Esophagus squamous epithelium (tissue), 5 donors: ENCODE measurements at regions not wholly inside any gene's neighbourhood (a gene's known extent, or its start where the extent isn't known, plus 50 kb on each side); places are given as distances from the start of the nearest gene placed in this dataset.

ENCODE experiments used
- DNase-seq: peaks from one replicate; lab custom pipeline; 2025; lab: John Stamatoyannopoulos, UW
- H3K27ac ChIP-seq, 4 donors: fragments of 200-600 bp; sonication (generic); one replicate each; pipeline ENCODE4 v1.5.1; 2016 to 2019; ENCODE audit warnings: mild to moderate bottlenecking in 1 of 4
- H3K27me3 ChIP-seq, 4 donors: fragments of 200-600 bp; sonication (generic); 1 replicate in 3 of 4; 2 replicates in 1 of 4; pipeline versions ENCODE4 v1.5.1 to v1.6.0; 2017 to 2021; ENCODE audit warnings: antibody characterized with exemption in 1 of 4
- H3K36me3 ChIP-seq, 3 donors: fragments of 200-600 bp; sonication (generic); one replicate each; pipeline ENCODE4 v1.5.1; 2016 to 2019
- H3K4me1 ChIP-seq, 3 donors: fragments of 200-600 bp; sonication (generic); one replicate each; pipeline ENCODE4 v1.5.1; 2017 to 2019
- H3K4me3 ChIP-seq, 4 donors: fragments of 200-600 bp; sonication (generic); 1 replicate in 3 of 4; 2 replicates in 1 of 4; pipeline ENCODE4 v1.5.1; 2016 to 2019; ENCODE audit warnings: mild to moderate bottlenecking in 2 of 4, moderate library complexity in 1 of 4
- H3K9me3 ChIP-seq, 3 donors: fragments of 200-600 bp; sonication (generic); one replicate each; pipeline ENCODE4 v1.5.1; 2016 to 2019
- POLR2A ChIP-seq, 4 donors: fragments of 450-650 bp; IDR thresholded peaks; one replicate each; pipeline ENCODE4 v1.6.1; 2017; ENCODE audit warnings: antibody characterized with exemption in 4 of 4, mild to moderate bottlenecking in 4 of 4, moderate library complexity in 3 of 4
- WGBS, 2 donors: methylation state at CpG; one replicate each; pipeline ENCODE4 v1.1.5; 2018; 5-methylcytosine and 5-hydroxymethylcytosine counted together
- intact Hi-C: fragments of 100-400 bp; cut with DNase I; formaldehyde crosslinking; loops from one replicate; pipeline ENCODE4 v1.15.0; 2022
- TF ChIP-seq, protein P1 (sequence below), 6 experiments: fragments of 450-650 bp in 4 of 6; fragments of 200-600 bp in 2 of 6; sonication (generic) in 2 of 6; IDR thresholded peaks; one replicate each; pipeline ENCODE4 v1.5.1; 2016 to 2019; ENCODE audit warnings: antibody characterized with exemption in 6 of 6, mild to moderate bottlenecking in 4 of 6, moderate library complexity in 4 of 6
- donor health status: DM: yes; HTN: yes; CAD: no.

DNA sequence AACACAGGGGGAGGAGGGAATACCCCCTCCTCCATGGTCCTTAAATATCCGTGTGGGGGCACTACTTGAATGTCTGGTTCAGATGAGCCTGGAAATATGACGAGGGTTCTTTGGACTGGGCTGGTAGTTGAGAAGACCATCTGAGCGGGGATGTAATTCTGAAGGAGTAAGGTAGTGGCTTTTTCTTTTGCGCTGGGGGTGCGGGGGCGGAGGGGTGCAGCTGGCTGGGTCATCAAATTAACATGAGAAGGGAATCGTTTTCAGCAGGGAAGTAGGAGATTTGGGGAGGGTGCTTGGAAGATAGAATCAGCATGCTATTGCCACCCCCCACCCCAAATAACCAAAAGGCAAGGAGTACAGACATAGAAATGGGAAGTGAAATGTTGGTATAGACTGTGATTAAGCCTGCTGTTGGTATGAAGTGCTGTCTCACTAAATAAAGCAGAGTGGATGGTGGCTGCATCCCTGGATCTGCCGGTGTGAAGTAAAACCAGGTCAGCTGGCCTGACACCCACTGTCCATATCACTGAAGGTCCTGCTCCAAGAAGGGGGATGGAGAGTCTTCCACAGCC lies 121.9 kb upstream of the HSD17B12 start:
- WGBS, 2 donors = 18 to 19% methylated on average over 6 to 7 of the region's 8 CpGs
- Histone ChIP-seq H3K27me3 (peaks cover 0 to 92% (median 2%) of the 10 kb centered on the region in 4 donors), H3K9me3 (no peaks in the 10 kb centered on the region), H3K4me3 (no peak overlapping the region), H3K36me3 (no peaks in the 10 kb centered on the region), H3K27ac (no peak overlapping the region), H3K4me1 (peaks cover 0 to 25% (median 0%) of the 10 kb centered on the region in 3 donors)
- no peak for TF ChIP-seq POLR2A (IDR thresholded peaks at IDR 0.05)
- TF ChIP-seq, protein P1, sequence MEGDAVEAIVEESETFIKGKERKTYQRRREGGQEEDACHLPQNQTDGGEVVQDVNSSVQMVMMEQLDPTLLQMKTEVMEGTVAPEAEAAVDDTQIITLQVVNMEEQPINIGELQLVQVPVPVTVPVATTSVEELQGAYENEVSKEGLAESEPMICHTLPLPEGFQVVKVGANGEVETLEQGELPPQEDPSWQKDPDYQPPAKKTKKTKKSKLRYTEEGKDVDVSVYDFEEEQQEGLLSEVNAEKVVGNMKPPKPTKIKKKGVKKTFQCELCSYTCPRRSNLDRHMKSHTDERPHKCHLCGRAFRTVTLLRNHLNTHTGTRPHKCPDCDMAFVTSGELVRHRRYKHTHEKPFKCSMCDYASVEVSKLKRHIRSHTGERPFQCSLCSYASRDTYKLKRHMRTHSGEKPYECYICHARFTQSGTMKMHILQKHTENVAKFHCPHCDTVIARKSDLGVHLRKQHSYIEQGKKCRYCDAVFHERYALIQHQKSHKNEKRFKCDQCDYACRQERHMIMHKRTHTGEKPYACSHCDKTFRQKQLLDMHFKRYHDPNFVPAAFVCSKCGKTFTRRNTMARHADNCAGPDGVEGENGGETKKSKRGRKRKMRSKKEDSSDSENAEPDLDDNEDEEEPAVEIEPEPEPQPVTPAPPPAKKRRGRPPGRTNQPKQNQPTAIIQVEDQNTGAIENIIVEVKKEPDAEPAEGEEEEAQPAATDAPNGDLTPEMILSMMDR (IDR thresholded peaks at IDR 0.05) = no peak
- intact Hi-C loops = no loop called here
- DNase-seq = no peak

DNA sequence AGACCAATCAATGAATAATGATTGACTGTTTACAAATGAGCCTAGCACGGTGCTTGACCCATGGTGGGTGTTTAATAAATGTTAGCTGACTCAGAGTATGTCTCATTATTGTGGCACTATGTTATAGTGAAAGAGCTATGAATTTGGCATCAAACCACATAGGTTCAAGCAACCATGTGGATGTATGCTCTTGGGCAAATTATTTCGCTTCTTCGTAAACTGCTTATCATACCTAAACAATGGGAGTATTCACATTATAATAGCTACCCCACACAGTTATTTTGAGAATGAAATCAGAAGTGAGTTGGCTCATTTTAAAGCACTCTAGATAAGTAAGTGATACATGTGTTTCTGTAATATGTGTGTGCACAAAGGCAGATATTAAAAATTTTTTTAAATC lies 118.7 kb upstream of the HSD17B12 start:
- Histone ChIP-seq H3K27me3 (peaks cover 0 to 83% (median 1%) of the 10 kb centered on the region in 4 donors), H3K36me3 (no peaks in the 10 kb centered on the region), H3K27ac (no peak overlapping the region), H3K9me3 (no peaks in the 10 kb centered on the region), H3K4me3 (no peak overlapping the region), H3K4me1 (peaks cover 0 to 11% (median 0%) of the 10 kb centered on the region in 3 donors)
- WGBS, 2 donors = 63 to 82% methylated on average over 3 of the region's 3 CpGs
- TF ChIP-seq, protein P1 (IDR thresholded peaks at IDR 0.05) = no peak
- TF ChIP-seq POLR2A (IDR thresholded peaks at IDR 0.05) = no peak
- intact Hi-C loops = no loop called here
- no peak for DNase-seq

DNA sequence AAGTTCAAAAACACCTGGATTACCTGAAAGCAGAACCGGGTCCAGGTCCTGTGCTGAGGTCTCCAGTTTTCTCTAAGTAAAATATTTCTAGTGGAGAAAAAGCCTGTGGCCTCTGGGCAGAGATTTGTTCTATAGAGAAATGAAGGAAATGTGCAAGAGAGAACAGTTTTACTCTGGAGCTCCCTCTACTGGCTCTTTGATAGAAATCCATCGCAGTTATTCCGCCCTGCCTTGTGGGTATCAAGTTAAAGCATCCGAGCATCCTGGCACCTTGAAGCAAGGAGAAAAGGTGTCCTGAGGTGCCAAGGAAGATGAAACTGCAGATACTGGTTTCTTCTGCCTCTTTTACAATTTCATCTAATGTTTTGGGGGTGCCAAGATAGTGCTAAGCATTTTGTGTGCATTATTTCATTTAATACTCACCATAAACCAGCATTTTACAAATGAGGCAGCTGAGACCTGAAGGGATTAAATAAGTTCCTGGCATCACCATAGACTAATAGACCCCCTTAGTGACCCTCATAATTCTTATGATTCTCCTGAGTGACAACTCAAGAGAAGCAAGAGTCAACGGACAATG lies 113.1 kb upstream of the HSD17B12 start:
- H3K27me3 ChIP-seq = peaks cover 0 to 88% (median 0%) of the 10 kb centered on the region in 4 donors
- intact Hi-C loops = no loop called here
- 19 to 20% methylated on average over 5 of the region's 5 CpGs for WGBS, 2 donors

GRCh38 chr11:43573233-43573632 lies 107.3 kb upstream of the HSD17B12 start:
- no peak for DNase-seq
- Histone ChIP-seq H3K9me3 (no peaks in the 10 kb centered on the region), H3K27me3 (peaks cover 0 to 100% (median 35%) of the 10 kb centered on the region in 4 donors), H3K4me3 (no peak overlapping the region), H3K36me3 (no peaks in the 10 kb centered on the region), H3K27ac (no peak overlapping the region), H3K4me1 (peaks cover 0 to 32% (median 20%) of the 10 kb centered on the region in 3 donors)
- intact Hi-C loops = no loop called here
- TF ChIP-seq POLR2A (IDR thresholded peaks at IDR 0.05) = no peak
- TF ChIP-seq, protein P1 (IDR thresholded peaks at IDR 0.05) = peak in 2 of 6 experiments; percentile 10 to 37
- 0% methylated on average over 3 to 5 of the region's 6 CpGs for WGBS, 2 donors

More for the DNA sequence above, 113.1 kb upstream of the HSD17B12 start:
- DNase-seq = no peak
- Histone ChIP-seq H3K27ac (no peak overlapping the region), H3K4me3 (no peak overlapping the region), H3K36me3 (no peaks in the 10 kb centered on the region), H3K4me1 (no peaks in the 10 kb centered on the region), H3K9me3 (no peaks in the 10 kb centered on the region)
- TF ChIP-seq, protein P1 (IDR thresholded peaks at IDR 0.05) = peak in 4 of 6 experiments; percentile 22 to 53 (median 42)
- TF ChIP-seq POLR2A (IDR thresholded peaks at IDR 0.05) = no peak

GRCh38 chr11:43573873-43574272 lies 106.7 kb upstream of the HSD17B12 start:
- H3K9me3 ChIP-seq = no peaks in the 10 kb centered on the region
- DNase-seq = no peak
- H3K27ac ChIP-seq = no peak overlapping the region
- H3K27me3 ChIP-seq = peaks cover 4 to 100% (median 40%) of the 10 kb centered on the region in 4 donors
- no peak overlapping the region for H3K4me3 ChIP-seq
- H3K36me3 ChIP-seq = no peaks in the 10 kb centered on the region
- WGBS, 2 donors = 21 to 48% methylated on average over 5 of the region's 5 CpGs
- H3K4me1 ChIP-seq = peaks cover under 1 to 39% (median 26%) of the 10 kb centered on the region in 3 donors
- TF ChIP-seq POLR2A (IDR thresholded peaks at IDR 0.05) = no peak
- TF ChIP-seq, protein P1 (IDR thresholded peaks at IDR 0.05) = no peak
- intact Hi-C loops = no loop called here
